Mesenchymal stem cell (in vitro differentiated cells and primary cell): ENCODE measurements at regions not wholly inside any gene's neighbourhood (a gene's known extent, or its start where the extent isn't known, plus 50 kb on each side); places are given as distances from the start of the nearest gene placed in this dataset. TPM values are rescaled to one million over a fixed set of nuclear protein-coding genes. Genes with fewer than 3 reads are reported as not detected.

Experiments
- DNase-seq: peaks from one replicate; pipeline ENCODE4 v3.0.0-alpha.2; 2013
- H2AFZ ChIP-seq: one replicate; pipeline ENCODE4 v1.6.1; 2013; ENCODE audit warnings: low read depth, mild to moderate bottlenecking, control low read depth, inconsistent platforms, low read length, moderate library complexity
- H2AK5ac ChIP-seq: 2 replicates; pipeline ENCODE4 v1.6.1; 2013; ENCODE audit warnings: low read length, moderate library complexity, mild to moderate bottlenecking, inconsistent platforms; ENCODE audit not compliant: severe bottlenecking
- H2BK120ac ChIP-seq: one replicate; pipeline ENCODE4 v1.6.1; 2013; ENCODE audit warnings: low read depth, mild to moderate bottlenecking, inconsistent platforms, low read length, moderate library complexity
- H2BK12ac ChIP-seq, 2 experiments: one replicate each; pipeline ENCODE4 v1.6.1; 2013; ENCODE audit warnings: inconsistent platforms in 2 of 2, low read length in 2 of 2, mild to moderate bottlenecking in 2 of 2, moderate library complexity in 2 of 2, control low read depth in 1 of 2
- H2BK15ac ChIP-seq: one replicate; pipeline ENCODE4 v1.6.1; 2013; ENCODE audit warnings: mild to moderate bottlenecking, low read depth, inconsistent platforms; ENCODE audit not compliant: poor library complexity, severe bottlenecking
- H2BK5ac ChIP-seq: 2 replicates; pipeline ENCODE4 v1.6.1; 2013; ENCODE audit warnings: low read depth, mild to moderate bottlenecking, low read length, control low read depth, inconsistent platforms; ENCODE audit not compliant: poor library complexity, severe bottlenecking
- H3K14ac ChIP-seq, 2 experiments: one replicate each; pipeline ENCODE4 v1.6.1; 2013; ENCODE audit warnings: inconsistent platforms in 2 of 2, low read length in 2 of 2, control low read depth in 1 of 2, mild to moderate bottlenecking in 1 of 2, moderate library complexity in 1 of 2
- H3K18ac ChIP-seq, 2 experiments: one replicate each; pipeline ENCODE4 v1.6.1; 2013; ENCODE audit warnings: inconsistent platforms in 2 of 2, low read length in 2 of 2, control low read depth in 1 of 2, low read depth in 1 of 2, mild to moderate bottlenecking in 1 of 2
- H3K23ac ChIP-seq, 2 experiments: one replicate each; pipeline ENCODE4 v1.6.1; 2013; ENCODE audit warnings: inconsistent platforms in 2 of 2, low read length in 2 of 2, mild to moderate bottlenecking in 2 of 2, moderate library complexity in 2 of 2, control low read depth in 1 of 2
- H3K27ac ChIP-seq: 2 replicates; pipeline ENCODE4 v1.5.1; 2013; ENCODE audit warnings: mild to moderate bottlenecking, moderate library complexity, low read length, control low read depth, inconsistent platforms; ENCODE audit not compliant: poor library complexity, severe bottlenecking
- H3K27me3 ChIP-seq, 2 experiments: 2 replicates each; pipeline versions ENCODE4 v1.6.1 to v1.7.0; 2013; ENCODE audit warnings: low read length in 2 of 2, mild to moderate bottlenecking in 2 of 2, moderate library complexity in 2 of 2, control low read depth in 1 of 2, inconsistent platforms in 1 of 2; ENCODE audit not compliant: control insufficient read depth in 1 of 2, insufficient read depth in 1 of 2
- H3K36me3 ChIP-seq, 2 experiments: 2 replicates each; pipeline versions ENCODE4 v1.6.1 to v1.7.0; 2013; ENCODE audit warnings: low read length in 2 of 2, control low read depth in 1 of 2, inconsistent platforms in 1 of 2, low read depth in 1 of 2, mild to moderate bottlenecking in 1 of 2; ENCODE audit not compliant: insufficient read depth in 2 of 2, control insufficient read depth in 1 of 2
- H3K4ac ChIP-seq, 2 experiments: one replicate each; pipeline ENCODE4 v1.6.1; 2013; ENCODE audit warnings: inconsistent platforms in 2 of 2, low read length in 2 of 2, mild to moderate bottlenecking in 2 of 2, moderate library complexity in 2 of 2, control low read depth in 1 of 2, low read depth in 1 of 2
- H3K4me1 ChIP-seq: 2 replicates; pipeline ENCODE4 v1.6.1; 2013; ENCODE audit warnings: low read depth, low read length, control low read depth; ENCODE audit not compliant: control insufficient read depth, insufficient read depth
- H3K4me2 ChIP-seq: 2 replicates; pipeline ENCODE4 v1.6.1; 2013; ENCODE audit warnings: low read length, mild to moderate bottlenecking, inconsistent platforms; ENCODE audit not compliant: poor library complexity, severe bottlenecking
- H3K4me3 ChIP-seq, 2 experiments: 2 replicates each; pipeline versions ENCODE4 v1.5.1 to v1.7.0; 2013; ENCODE audit warnings: low read length in 2 of 2, mild to moderate bottlenecking in 2 of 2, control low read depth in 1 of 2, low read depth in 1 of 2; ENCODE audit not compliant: insufficient read depth in 1 of 2
- H3K79me1 ChIP-seq: replicated peaks from 2 replicates; pipeline ENCODE4 v1.6.1; 2013; ENCODE audit warnings: mild to moderate bottlenecking, control low read depth, low read length, inconsistent platforms; ENCODE audit not compliant: poor library complexity, severe bottlenecking
- H3K9ac ChIP-seq: 2 replicates; pipeline ENCODE4 v1.7.0; 2013; ENCODE audit warnings: mild to moderate bottlenecking, low read length, moderate library complexity
- H3K9me3 ChIP-seq: 2 replicates; pipeline ENCODE4 v1.7.0; 2013; ENCODE audit warnings: mild to moderate bottlenecking, low read length; ENCODE audit not compliant: control insufficient read depth
- H4K8ac ChIP-seq: one replicate; pipeline ENCODE4 v1.6.1; 2013; ENCODE audit warnings: inconsistent platforms, mild to moderate bottlenecking, low read length, moderate library complexity
- H4K91ac ChIP-seq: one replicate; pipeline ENCODE4 v1.6.1; 2013; ENCODE audit warnings: mild to moderate bottlenecking, low read length, inconsistent platforms
- whole genome bisulfite sequencing: methylation state at CpG from one replicate; pipeline ENCODE4 v1.1.7; 2013; ENCODE audit warnings: mixed read lengths; 5-methylcytosine and 5-hydroxymethylcytosine counted together
- small RNA-seq: library from polyadenylated mRNA; stranded (forward); fragments of <200 nt; extraction: miRNeasy Mini kit (QIAGEN cat#:217004); gene quantifications from one replicate; pipeline ENCODE3, GENCODE V24; 2013; ENCODE audit warnings: low read depth

- no peaks in the 10 kb centered on the region for H3K27me3 ChIP-seq
- no peak overlapping the region for H2AFZ ChIP-seq
- H2BK12ac ChIP-seq, result no peak overlapping the region
- peak overlapping the region in 1 of 2 experiments; percentile 5 for H3K23ac ChIP-seq
- H3K36me3 ChIP-seq, result no peaks in the 10 kb centered on the region
- H3K4me2 ChIP-seq, result no peak overlapping the region
- H2BK120ac ChIP-seq, result no peak overlapping the region
- H3K4me3 ChIP-seq, result no peak overlapping the region
- DNase-seq, result no peak
- H4K91ac ChIP-seq, result no peak overlapping the region
- no peak overlapping the region for H2AK5ac ChIP-seq
- no peak overlapping the region for H2BK15ac ChIP-seq
- no peak overlapping the region for H3K9ac ChIP-seq
- no peak overlapping the region for H3K4ac ChIP-seq
- H3K18ac ChIP-seq, result no peak overlapping the region
- H4K8ac ChIP-seq, result no peak overlapping the region
- no peak overlapping the region for H3K14ac ChIP-seq
- WGBS, result 100% methylated on average over 2 of the region's 2 CpGs
- no peaks in the 10 kb centered on the region for H3K79me1 ChIP-seq
- no peak overlapping the region for H2BK5ac ChIP-seq
- H3K9me3 ChIP-seq, result no peaks in the 10 kb centered on the region
- H3K4me1 ChIP-seq, result no peaks in the 10 kb centered on the region
- no peak overlapping the region for H3K27ac ChIP-seq
Measured at GRCh38 chr2:51084750-51085149, 52.8 kb upstream of the NRXN1 start.

Small RNAs in the stretch of these regions (small RNA-seq; reads per million reads assigned to genes)
- not detected for gene AC010967.3
- not detected for gene AC069157.1
- gene AC097463.2, result not detected
- gene CRYGGP, result not detected
- not detected for gene MIR4431
- gene RF00019, result not detected
- not detected for gene RF00424
- gene RNU6-997P, result not detected
